ENCODE measurements at regions not wholly inside any gene's neighbourhood (a gene's known extent, or its start where the extent isn't known, plus 50 kb on each side); places are given as distances from the start of the nearest gene placed in this dataset.

- WGBS (ENCODE audit: low lambda C conversion rate), result 73% methylated on average over 4 of the region's 4 CpGs
- POLR2A ChIA-PET, result no interaction called here
Measured at GRCh38 chr5:67297376-67297775, 100.8 kb upstream of the CD180 start.

GRCh38 chr5:67294266-67294938 is 97.8 kb upstream of the CD180 start:
- H3K9me3 ChIP-seq, result no peaks in the 10 kb centered on the region
- no peak overlapping the region for H2AFZ ChIP-seq (ENCODE audit: low read depth)
- no peaks in the 10 kb centered on the region for H3F3A ChIP-seq (replicated peaks; ENCODE audit: insufficient read depth)
- CTCF ChIA-PET, result interaction anchor here (1.1 to 1.5 kb wide), 2 partner anchors 9 to 11 kb away, joined by 3 read pairs; no protein-coding TSS in a partner anchor
- no peak overlapping the region for H3K27ac ChIP-seq (ENCODE audit: low read depth in 2 of 2, low read length in 1 of 2)
- POLR2A ChIA-PET, result no interaction called here
- H3K27me3 ChIP-seq (ENCODE audit: insufficient read depth), result no peaks in the 10 kb centered on the region
- 86% methylated on average over 3 of the region's 4 CpGs for WGBS (ENCODE audit: low lambda C conversion rate)
- no peak overlapping the region for H3K4me3 ChIP-seq (ENCODE audit: low read depth in 2 of 2, low read length in 1 of 2)
- H3K4me2 ChIP-seq, result no peak overlapping the region
- TF ChIP-seq SMC3 (IDR thresholded peaks at IDR 0.05; ENCODE audit: low read depth, low read length), result no peak
- TF ChIP-seq NRF1 (IDR thresholded peaks at IDR 0.05; ENCODE audit: low read depth, low read length), result no peak
- TF ChIP-seq USF2 (IDR thresholded peaks at IDR 0.05; ENCODE audit: borderline replicate concordance, low read depth, low read length), result no peak
- no peak for TF ChIP-seq FOXJ3 (CRISPR knock-in tag; IDR thresholded peaks at IDR 0.05)
- TF ChIP-seq RFX5 (IDR thresholded peaks at IDR 0.05; ENCODE audit: low read length), result no peak
- no peak for TF ChIP-seq JUND (IDR thresholded peaks at IDR 0.05)
- TF ChIP-seq MXI1 (IDR thresholded peaks at IDR 0.05; ENCODE audit: low read depth, low read length), result no peak
- TF ChIP-seq USF1 (IDR thresholded peaks at IDR 0.05; ENCODE audit: borderline replicate concordance, low read depth), result no peak
- TF ChIP-seq FOXM1 (IDR thresholded peaks at IDR 0.05; ENCODE audit: low read depth), result no peak
- DNase-seq, result no peak
- no peaks in the 10 kb centered on the region for H4K20me1 ChIP-seq (ENCODE audit: insufficient read depth)
- H3K36me3 ChIP-seq (replicated peaks in 1 of 2; ENCODE audit: control insufficient read depth in 1 of 2, insufficient read depth in 2 of 2, low read length in 1 of 2), result no peaks in the 10 kb centered on the region
- no peaks in the 10 kb centered on the region for H3K9me2 ChIP-seq
- H3K79me2 ChIP-seq (ENCODE audit: insufficient read depth), result no peaks in the 10 kb centered on the region
- H3K4me1 ChIP-seq (ENCODE audit: control insufficient read depth in 1 of 2, insufficient read depth in 2 of 2, low read depth in 1 of 2, low read length in 1 of 2), result no peaks in the 10 kb centered on the region; a peak in 1 of 4 replicates
- no peak overlapping the region for H3K9ac ChIP-seq

More at GRCh38 chr5:67297376-67297775, 100.8 kb upstream of the CD180 start:
- CTCF ChIA-PET, result interaction anchor here (0.8 kb wide), 1 partner anchor 11 kb away, joined by 3 read pairs; no protein-coding TSS in a partner anchor
- Histone ChIP-seq H3K9ac (no peak overlapping the region), H3K9me3 (no peaks in the 10 kb centered on the region), H3F3A (replicated peaks; ENCODE audit: insufficient read depth) (peaks cover 10% of the 10 kb centered on the region), H3K27ac (ENCODE audit: low read depth in 2 of 2, low read length in 1 of 2) (no peak overlapping the region), H4K20me1 (ENCODE audit: insufficient read depth) (no peaks in the 10 kb centered on the region), H3K4me2 (no peak overlapping the region), H3K4me3 (ENCODE audit: low read depth in 2 of 2, low read length in 1 of 2) (no peak overlapping the region), H3K4me1 (ENCODE audit: control insufficient read depth in 1 of 2, insufficient read depth in 2 of 2, low read depth in 1 of 2, low read length in 1 of 2) (peaks cover 0 to 20% of the 10 kb centered on the region in 2 experiments; a peak in 3 of 4 replicates), H2AFZ (ENCODE audit: low read depth) (no peak overlapping the region), H3K79me2 (ENCODE audit: insufficient read depth) (no peaks in the 10 kb centered on the region), H3K36me3 (replicated peaks in 1 of 2; ENCODE audit: control insufficient read depth in 1 of 2, insufficient read depth in 2 of 2, low read length in 1 of 2) (no peaks in the 10 kb centered on the region), H3K27me3 (ENCODE audit: insufficient read depth) (no peaks in the 10 kb centered on the region), H3K9me2 (no peaks in the 10 kb centered on the region)
- TF ChIP-seq TEAD4 (IDR thresholded peaks at IDR 0.05; ENCODE audit: borderline replicate concordance, insufficient read depth), result no peak
- no peak for TF ChIP-seq MXI1 (IDR thresholded peaks at IDR 0.05; ENCODE audit: low read depth, low read length)
- no peak for TF ChIP-seq TAF1 (IDR thresholded peaks at IDR 0.05; ENCODE audit: borderline replicate concordance, low read depth, low read length)
- no peak for TF ChIP-seq MEF2A (IDR thresholded peaks at IDR 0.05; ENCODE audit: borderline replicate concordance, low read depth)
- TF ChIP-seq JUND (IDR thresholded peaks at IDR 0.05), result no peak
- no peak for TF ChIP-seq GABPA (IDR thresholded peaks at IDR 0.05; ENCODE audit: low read depth)
- no peak for TF ChIP-seq CHD2 (IDR thresholded peaks at IDR 0.05; ENCODE audit: low read length, partially characterized antibody)
- no peak for TF ChIP-seq GATA2 (CRISPR knock-in tag; IDR thresholded peaks at IDR 0.05)
- no peak for TF ChIP-seq RCOR1 (IDR thresholded peaks at IDR 0.05; ENCODE audit: low read length)
- TF ChIP-seq EZH2phosphoT487 (IDR thresholded peaks at IDR 0.05; ENCODE audit: borderline replicate concordance, low read depth), result no peak
- TF ChIP-seq RAD21 (IDR thresholded peaks at IDR 0.05; ENCODE audit: low read length), result no peak
- no peak for TF ChIP-seq YY1 (IDR thresholded peaks at IDR 0.05; ENCODE audit: low read depth)
- TF ChIP-seq IRF3 (IDR thresholded peaks at IDR 0.05; ENCODE audit: low read depth, low read length), result no peak
- no peak for TF ChIP-seq ELF1 (IDR thresholded peaks at IDR 0.05)
- TF ChIP-seq CTCF (IDR thresholded peaks at IDR 0.05), result no peak
- DNase-seq, result no peak
